DOHH2 (cell line): ENCODE measurements at regions not wholly inside any gene's neighbourhood (a gene's known extent, or its start where the extent isn't known, plus 50 kb on each side); places are given as distances from the start of the nearest gene placed in this dataset.

Source experiments
- EZH2phosphoT487 ChIP-seq: fragments of 200-600 bp; sonication (generic); IDR thresholded peaks from 2 replicates; pipeline ENCODE4 v1.6.1; 2017; ENCODE audit warnings: borderline replicate concordance, mild to moderate bottlenecking, antibody characterized with exemption, low read length, moderate library complexity, mixed read lengths
- TF ChIP-seq, protein P1 (sequence below): fragments of 200-600 bp; sonication (generic); IDR thresholded peaks from one replicate; pipeline ENCODE4 v1.5.1; 2014; ENCODE audit warnings: antibody characterized with exemption, mild to moderate bottlenecking, low read depth, low read length; ENCODE audit not compliant: poor library complexity, severe bottlenecking

DNA sequence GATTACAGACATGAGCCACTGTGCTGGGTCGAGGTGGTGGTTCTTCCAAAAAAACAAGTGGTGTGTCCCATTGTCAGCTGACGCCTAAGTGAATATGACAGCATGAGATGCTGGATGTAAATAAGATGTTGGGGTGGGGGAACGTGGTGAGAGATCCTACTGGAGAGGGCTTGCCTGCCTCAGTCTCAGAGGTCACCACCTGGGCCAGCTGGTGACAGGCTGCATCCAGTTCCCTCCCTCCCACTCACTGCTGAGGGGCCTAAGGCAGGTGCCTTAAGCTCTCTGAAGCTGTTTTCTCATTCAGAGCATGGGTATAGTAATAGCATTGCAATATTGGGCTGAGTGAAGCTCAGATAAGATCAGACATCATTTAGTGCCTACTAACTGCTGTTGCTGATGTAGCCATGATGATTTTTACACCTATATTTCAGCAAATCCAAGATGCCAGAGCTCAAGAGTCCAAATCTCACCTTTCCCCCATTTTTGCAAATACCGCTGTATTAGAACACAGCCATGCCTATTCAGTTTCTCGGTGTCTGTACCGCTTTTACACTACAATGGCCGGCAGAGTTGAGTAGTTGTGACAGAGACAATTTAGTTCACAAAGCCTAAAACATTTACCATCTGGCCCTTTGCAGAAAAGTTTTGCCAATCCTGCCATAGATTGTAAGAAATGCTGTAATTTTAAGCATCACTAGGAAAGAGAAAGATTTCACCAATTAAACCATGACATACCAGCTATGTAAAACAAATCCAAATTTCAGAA is 171.3 kb downstream of the ANKRD60 start:
- TF ChIP-seq, protein P1, sequence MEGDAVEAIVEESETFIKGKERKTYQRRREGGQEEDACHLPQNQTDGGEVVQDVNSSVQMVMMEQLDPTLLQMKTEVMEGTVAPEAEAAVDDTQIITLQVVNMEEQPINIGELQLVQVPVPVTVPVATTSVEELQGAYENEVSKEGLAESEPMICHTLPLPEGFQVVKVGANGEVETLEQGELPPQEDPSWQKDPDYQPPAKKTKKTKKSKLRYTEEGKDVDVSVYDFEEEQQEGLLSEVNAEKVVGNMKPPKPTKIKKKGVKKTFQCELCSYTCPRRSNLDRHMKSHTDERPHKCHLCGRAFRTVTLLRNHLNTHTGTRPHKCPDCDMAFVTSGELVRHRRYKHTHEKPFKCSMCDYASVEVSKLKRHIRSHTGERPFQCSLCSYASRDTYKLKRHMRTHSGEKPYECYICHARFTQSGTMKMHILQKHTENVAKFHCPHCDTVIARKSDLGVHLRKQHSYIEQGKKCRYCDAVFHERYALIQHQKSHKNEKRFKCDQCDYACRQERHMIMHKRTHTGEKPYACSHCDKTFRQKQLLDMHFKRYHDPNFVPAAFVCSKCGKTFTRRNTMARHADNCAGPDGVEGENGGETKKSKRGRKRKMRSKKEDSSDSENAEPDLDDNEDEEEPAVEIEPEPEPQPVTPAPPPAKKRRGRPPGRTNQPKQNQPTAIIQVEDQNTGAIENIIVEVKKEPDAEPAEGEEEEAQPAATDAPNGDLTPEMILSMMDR = no peak
- TF ChIP-seq EZH2phosphoT487 = no peak
